EL (cell line): ENCODE measurements at regions not wholly inside any gene's neighbourhood (a gene's known extent, or its start where the extent isn't known, plus 50 kb on each side); places are given as distances from the start of the nearest gene placed in this dataset.
"Not testable (repeated sequence)": the region's sequence is repeated elsewhere in the genome, so short reads cannot be mapped to it uniquely, and the experiment has no call there.

Experiments used
- DNase-seq: peaks from one replicate; pipeline ENCODE4 v3.0.0-alpha.2; 2016

DNA sequence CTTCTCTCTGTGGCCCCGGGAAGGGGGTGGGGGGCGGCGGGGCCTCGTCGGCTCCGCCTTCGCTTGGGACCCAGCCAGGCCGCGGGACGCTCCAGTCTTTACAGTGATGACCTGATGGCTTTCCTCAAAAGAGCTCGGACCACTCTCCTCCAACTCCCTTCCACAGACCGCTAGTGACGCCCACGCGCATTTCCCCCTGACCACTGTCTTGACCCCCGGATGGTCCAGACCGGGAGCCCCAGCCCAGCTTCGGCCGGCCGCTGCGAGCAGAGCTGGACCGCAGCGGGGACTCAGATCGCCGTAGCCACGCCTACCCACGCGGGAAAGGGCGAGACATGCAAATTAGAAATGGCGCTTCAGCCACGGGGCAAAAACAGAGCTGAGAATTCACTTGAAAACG lies 81.6 kb upstream of the RNU2-1 start:
- DNase-seq: no peak

DNA sequence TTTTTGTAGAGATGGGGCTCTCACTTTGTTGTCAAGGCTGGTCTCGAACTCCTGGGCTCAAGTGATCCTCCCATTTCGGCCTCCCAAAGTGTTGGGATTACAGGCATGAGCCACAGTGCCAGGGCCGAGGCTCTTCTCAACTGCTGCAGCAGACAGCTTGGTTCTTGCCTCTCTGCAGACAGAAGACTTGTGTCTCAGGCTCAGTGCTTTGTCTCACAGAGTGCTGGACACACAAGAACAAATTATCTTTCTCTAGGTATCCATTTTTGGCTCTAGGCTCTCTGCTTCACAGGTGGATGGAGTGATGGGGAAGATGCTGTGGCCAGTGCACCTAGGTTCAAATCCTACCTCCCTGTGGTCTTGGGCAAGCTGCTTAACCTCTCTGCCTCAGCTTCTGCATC lies 80.8 kb upstream of the RNU2-1 start:
- no peak for DNase-seq

DNA sequence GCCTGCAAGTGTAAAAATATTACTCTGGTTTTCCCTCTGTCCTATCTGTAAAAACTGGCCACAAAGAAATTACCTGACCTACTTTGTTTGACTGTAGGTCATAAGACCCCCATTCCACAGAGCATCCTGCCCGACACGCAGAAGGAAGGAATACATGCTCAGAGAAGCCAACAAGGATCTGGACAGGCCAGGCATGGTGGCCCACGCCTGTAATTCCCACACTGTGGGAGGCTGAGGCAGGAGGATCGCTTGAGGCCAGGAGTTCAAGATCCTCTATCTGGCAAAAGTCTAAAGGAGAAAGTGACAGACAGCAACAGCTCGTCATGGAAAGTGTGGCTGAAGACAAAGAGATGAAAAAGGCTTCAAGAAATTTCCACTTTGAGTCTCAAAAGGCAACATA lies 78.2 kb upstream of the RNU2-1 start:
- no peak for DNase-seq

- no peak for DNase-seq
Measured at GRCh38 chr17:43309505-43310332, 75.9 kb upstream of the RNU2-1 start.

- no peak for DNase-seq
Measured at GRCh38 chr17:43308999-43309398, 75.2 kb upstream of the RNU2-1 start.

DNA sequence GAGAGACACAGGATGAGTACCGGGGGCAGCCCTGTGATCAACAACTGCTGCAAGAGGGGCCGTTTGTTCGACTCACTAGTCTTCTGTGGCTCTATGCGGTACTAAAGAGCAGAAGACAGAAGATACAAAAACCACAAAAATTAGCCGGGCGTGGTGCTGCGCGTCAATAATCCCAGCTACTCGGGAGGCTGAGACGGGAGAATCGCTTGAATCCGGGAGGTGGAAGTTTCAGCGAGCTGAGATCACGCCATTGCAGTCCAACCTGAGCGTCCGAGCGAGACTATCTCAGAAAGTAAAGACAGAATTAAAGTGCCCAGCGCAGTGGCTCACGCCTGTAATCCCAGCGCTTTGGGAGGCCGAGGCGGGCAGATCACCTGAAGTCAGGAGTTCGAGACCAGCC lies 71.0 kb upstream of the RNU2-1 start:
- DNase-seq: not testable (repeated sequence)

GRCh38 chr17:43303049-43303448 lies 69.3 kb upstream of the RNU2-1 start:
- not testable (repeated sequence) for DNase-seq

- not testable (repeated sequence) for DNase-seq
Measured at GRCh38 chr17:43299300-43300076, 65.7 kb upstream of the RNU2-1 start.

DNA sequence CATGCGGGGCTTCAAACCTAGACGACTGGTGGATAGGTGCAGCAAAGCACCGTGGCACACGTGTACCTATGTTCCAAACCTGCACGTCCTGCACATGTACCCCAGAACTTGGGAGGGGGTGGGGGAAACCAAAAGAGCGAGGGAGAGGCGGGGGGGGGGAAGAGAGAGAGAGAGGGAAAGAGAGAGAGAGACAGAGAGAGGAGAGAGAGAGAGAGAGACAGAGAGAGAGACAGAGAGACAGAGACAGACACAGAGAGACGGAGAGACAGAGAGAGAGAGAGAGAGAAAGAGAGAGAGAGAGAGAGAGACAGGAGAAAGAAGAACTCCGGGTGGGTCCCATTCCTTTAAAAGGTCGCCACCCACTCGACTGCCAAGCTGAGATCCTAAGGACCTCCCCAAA lies 55.9 kb upstream of the RNU2-1 start:
- DNase-seq: not testable (repeated sequence)

DNA sequence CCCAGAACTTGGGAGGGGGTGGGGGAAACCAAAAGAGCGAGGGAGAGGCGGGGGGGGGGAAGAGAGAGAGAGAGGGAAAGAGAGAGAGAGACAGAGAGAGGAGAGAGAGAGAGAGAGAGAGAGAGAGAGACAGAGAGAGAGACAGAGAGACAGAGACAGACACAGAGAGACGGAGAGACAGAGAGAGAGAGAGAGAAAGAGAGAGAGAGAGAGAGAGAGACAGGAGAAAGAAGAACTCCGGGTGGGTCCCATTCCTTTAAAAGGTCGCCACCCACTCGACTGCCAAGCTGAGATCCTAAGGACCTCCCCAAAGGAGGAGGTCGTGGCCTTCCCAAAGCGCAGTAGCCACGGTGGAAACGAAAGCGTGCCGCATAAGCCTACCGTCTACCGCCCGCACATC lies 49.8 kb upstream of the RNU2-1 start:
- not testable (repeated sequence) for DNase-seq
